Omental fat pad (tissue), 3 donors: ENCODE measurements at regions not wholly inside any gene's neighbourhood (a gene's known extent, or its start where the extent isn't known, plus 50 kb on each side); places are given as distances from the start of the nearest gene placed in this dataset.

Experiments used
- ATAC-seq: fragments of 150-250 bp; one replicate; pipeline ENCODE4 v1.9.1; 2016; ENCODE audit warnings: mild to moderate bottlenecking, moderate library complexity; ENCODE audit not compliant: low FRiP score
- DNase-seq: peaks from one replicate; pipeline ENCODE4 v3.0.0-alpha.2; 2019; ENCODE audit warnings: low spot score
- CTCF ChIP-seq, 3 donors: fragments of 450-650 bp; IDR thresholded peaks; one replicate each; pipeline ENCODE4 v1.5.1; 2016 to 2017; ENCODE audit warnings: antibody characterized with exemption in 3 of 3, mild to moderate bottlenecking in 3 of 3, moderate library complexity in 2 of 3

GRCh38 chr13:75936791-75937190 is 300.7 kb downstream of the LMO7 start:
- no peak for DNase-seq
- no peak for TF ChIP-seq CTCF (IDR thresholded peaks at IDR 0.05)
- no peak for ATAC-seq

GRCh38 chr13:75935805-75936204 is 299.7 kb downstream of the LMO7 start:
- ATAC-seq (no peak), DNase-seq (no peak)
- no peak for TF ChIP-seq CTCF (IDR thresholded peaks at IDR 0.05)

- no peak for TF ChIP-seq CTCF (IDR thresholded peaks at IDR 0.05)
- DNase-seq, result no peak
- no peak for ATAC-seq
Observed at GRCh38 chr13:75934889-75935288, 298.8 kb downstream of the LMO7 start.

GRCh38 chr13:75932636-75933035 is 296.5 kb downstream of the LMO7 start:
- ATAC-seq, result no peak

GRCh38 chr13:75931116-75931515 is 295.0 kb downstream of the LMO7 start:
- DNase-seq (no peak), ATAC-seq (no peak)
- TF ChIP-seq CTCF (IDR thresholded peaks at IDR 0.05), result no peak

More at GRCh38 chr13:75932636-75933035, 296.5 kb downstream of the LMO7 start:
- no peak for DNase-seq
- no peak for TF ChIP-seq CTCF (IDR thresholded peaks at IDR 0.05)

- DNase-seq (no peak), ATAC-seq (no peak)
- TF ChIP-seq CTCF (IDR thresholded peaks at IDR 0.05), result no peak
Observed at GRCh38 chr13:75929076-75929475, 292.9 kb downstream of the LMO7 start.

GRCh38 chr13:75927183-75927669 is 291.1 kb downstream of the LMO7 start:
- DNase-seq (no peak), ATAC-seq (no peak)
- TF ChIP-seq CTCF (IDR thresholded peaks at IDR 0.05), result no peak
